SW 1271 (cell line): ENCODE measurements at regions not wholly inside any gene's neighbourhood (a gene's known extent, or its start where the extent isn't known, plus 50 kb on each side); places are given as distances from the start of the nearest gene placed in this dataset.
"Not testable (repeated sequence)": the region's sequence is repeated elsewhere in the genome, so short reads cannot be mapped to it uniquely, and the experiment has no call there.

Experiments
- DNase-seq, 2 experiments: peaks; one replicate each; lab custom pipeline; 2025; lab: John Stamatoyannopoulos, UW

- DNase-seq = no peak
These were observed 1899.5 kb downstream of the MAT2B start for GRCh38 chr5:165404917-165405316.

GRCh38 chr5:165405340-165405739 lies 1899.9 kb downstream of the MAT2B start:
- no peak for DNase-seq

DNA sequence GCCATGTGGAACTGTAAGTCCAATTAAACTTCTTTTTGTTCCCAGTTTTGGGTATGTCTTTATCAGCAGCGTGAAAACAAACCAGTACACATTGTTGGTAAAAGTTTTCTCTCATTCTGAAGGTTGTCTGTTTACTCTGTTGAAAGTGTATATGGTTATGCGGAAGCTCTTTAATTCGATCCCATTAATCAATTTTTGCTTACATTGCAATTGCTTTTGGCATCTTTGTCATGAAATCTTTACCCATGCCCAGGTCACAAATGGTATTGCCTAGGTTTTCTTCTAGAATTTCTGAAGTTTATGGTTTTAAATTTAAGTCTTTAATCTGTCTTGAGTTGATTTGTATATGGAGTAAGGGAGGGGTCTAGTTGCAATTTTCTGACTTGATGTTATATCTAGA lies 1901.9 kb downstream of the MAT2B start:
- DNase-seq = no peak

DNA sequence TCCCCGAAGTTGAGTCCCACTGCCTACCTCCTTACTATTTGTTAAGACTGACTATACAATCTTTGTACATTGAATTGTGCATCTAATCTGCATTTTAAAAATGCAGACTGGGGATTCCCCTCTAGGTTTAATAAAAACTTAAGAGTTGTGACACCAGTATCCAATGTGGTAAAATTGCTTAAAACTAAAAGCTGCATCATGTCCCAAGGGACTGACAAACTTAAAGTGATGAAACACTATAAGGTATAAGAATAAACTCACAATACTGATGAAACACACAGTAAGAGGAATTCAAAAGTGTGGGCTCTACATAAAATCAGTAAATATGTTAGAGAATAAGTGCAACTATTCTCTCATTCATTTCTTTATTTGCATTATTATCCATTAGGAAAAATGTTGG lies 1905.1 kb downstream of the MAT2B start:
- DNase-seq = no peak

- DNase-seq = not testable (repeated sequence)
These were observed 1906.1 kb downstream of the MAT2B start for GRCh38 chr5:165411532-165411931.

DNA sequence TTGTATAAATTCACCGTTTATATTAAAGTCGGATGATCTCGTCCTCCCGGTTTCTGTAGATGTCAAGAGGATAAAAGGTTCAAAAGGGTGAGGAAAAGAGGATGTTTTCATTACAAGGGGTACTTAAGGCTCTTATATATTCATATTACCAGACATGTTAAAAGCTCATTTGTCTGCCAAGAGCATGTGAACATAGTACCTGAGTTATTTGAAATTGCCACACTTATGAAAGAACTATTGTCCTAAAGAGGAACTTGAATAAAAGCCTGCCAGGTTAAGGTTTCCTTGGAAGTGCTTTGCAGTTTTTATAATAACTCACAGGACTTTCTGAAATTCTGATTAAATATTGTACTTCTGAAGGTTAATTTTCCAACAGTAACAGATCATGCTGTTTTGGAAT lies 1915.1 kb downstream of the MAT2B start:
- DNase-seq = no peak

- no peak for DNase-seq
These were observed 1918.4 kb downstream of the MAT2B start for GRCh38 chr5:165423697-165424299.

DNA sequence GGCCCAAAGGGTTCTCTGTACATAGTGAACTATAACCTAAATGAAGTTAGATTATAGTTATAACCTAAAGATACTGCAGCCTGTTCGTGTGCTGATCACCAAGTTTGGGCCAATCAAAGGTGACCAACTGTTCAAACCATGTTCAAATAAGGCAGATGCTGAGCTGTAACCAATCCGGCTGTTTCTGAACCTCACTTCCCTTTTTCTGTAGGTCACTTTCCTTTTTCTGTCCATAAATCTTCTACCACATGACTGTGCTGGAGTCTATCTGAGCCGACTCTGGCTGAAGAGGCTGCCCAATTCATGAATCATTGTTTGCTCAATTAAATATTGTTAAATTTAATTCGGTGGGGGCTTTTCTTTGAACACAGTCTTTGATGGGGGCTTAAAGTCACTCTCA lies 1920.2 kb downstream of the MAT2B start:
- no peak for DNase-seq

DNA sequence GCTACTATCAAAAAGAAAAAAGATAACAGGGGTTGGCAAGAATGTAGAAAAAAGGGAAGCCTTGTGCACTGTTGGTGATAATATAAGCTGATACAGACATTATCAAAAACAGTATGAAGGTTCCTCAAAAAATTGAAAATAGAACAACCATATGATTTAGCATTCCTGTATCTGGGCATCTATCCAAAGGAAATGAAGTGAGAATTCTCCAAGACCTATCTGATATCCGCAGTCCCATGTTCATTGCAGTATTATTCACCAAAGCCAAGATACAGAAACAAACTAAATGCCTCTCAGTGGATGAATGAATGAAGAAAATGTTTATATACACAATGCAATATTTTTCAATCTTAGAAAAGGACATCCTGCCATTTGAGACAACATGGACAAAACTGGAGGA lies 1943.3 kb downstream of the MAT2B start:
- DNase-seq = no peak

GRCh38 chr5:165457859-165458481 lies 1952.6 kb downstream of the MAT2B start:
- peak in 1 of 2 experiments; percentile 57 for DNase-seq

- DNase-seq = no peak
These were observed 1953.8 kb downstream of the MAT2B start for GRCh38 chr5:165459232-165459631.

DNA sequence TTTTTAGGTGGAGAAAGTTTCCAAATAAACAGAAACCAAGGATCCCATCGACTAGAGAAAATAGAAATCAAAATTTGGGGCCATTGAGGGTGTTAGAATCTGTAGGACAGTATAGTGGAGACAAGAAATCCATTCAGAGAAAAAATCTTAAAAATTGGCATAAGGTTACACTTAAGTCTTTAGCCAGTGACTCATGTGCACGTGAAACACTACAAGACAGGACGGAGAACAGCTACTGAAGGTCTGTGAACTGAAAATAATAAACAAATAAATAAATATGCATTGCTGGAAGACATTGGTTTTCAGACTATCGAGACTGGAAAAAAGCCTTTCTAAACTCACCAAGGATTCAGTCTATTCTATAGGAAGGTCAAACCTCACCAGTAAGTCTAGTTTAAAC lies 1955.5 kb downstream of the MAT2B start:
- no peak for DNase-seq

- DNase-seq = no peak
These were observed 1972.1 kb downstream of the MAT2B start for GRCh38 chr5:165477546-165477945.

GRCh38 chr5:165495829-165496380 lies 1990.5 kb downstream of the MAT2B start:
- no peak for DNase-seq

DNA sequence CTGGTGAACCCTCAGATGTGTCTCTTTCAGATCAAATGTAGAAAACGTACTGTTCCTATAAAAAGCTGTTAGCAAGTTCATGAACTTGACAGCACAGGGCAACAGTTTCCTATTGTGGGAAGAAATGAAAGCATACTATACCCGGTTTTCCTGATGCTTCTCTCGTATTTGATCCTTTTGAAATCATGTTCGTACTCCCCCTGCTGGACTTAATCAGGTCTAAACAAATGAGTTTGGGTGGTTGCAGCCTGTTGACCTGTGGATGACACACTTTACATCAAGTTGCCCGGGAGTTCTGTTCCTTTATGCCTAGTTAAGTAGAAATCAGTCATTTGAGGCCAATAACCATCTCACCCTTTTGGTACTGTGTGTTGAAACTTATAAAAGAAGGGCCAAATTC lies 1992.3 kb downstream of the MAT2B start:
- peak; percentile 43 to 72 for DNase-seq

GRCh38 chr5:165502893-165503691 lies 1997.7 kb downstream of the MAT2B start:
- no peak for DNase-seq

DNA sequence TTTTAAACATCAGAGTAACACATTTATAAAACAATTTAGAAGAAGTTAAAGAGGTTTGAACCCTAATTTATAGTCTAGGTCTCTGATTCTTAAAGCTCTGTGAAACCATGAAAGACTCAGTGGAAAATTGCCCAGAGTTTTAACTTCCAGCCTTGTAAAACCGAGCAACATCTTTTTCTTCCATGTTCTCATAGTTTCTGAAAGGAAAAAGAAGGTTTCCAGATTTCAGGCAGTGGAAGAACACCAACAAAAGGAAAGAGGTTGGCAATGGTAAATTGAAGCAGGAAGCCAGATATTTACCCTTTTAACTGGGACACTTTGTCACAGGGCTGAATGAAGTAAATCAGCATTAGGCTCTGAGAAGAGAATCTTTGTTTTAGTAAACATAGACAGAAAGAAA lies 1999.3 kb downstream of the MAT2B start:
- DNase-seq = no peak

DNA sequence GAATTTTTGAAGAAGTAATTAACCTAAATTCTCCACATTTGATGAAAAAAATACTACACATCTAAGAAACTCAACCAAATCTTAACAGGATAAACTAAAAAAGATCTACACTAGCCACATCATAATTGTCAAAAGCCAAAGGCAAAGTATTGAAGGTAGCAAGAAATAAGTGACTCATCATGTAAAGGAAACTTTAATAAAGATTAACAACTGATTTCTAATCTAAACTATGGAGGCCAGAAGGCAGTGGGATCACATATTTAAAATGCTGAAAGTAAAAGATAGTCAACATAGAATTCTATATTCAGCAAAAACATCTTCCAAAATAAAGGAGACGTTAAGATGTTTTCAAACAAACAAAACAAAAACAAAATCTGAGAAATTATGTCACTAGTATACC lies 2002.9 kb downstream of the MAT2B start:
- no peak for DNase-seq

- DNase-seq = no peak
These were observed 2003.4 kb downstream of the MAT2B start for GRCh38 chr5:165508861-165509260.

DNA sequence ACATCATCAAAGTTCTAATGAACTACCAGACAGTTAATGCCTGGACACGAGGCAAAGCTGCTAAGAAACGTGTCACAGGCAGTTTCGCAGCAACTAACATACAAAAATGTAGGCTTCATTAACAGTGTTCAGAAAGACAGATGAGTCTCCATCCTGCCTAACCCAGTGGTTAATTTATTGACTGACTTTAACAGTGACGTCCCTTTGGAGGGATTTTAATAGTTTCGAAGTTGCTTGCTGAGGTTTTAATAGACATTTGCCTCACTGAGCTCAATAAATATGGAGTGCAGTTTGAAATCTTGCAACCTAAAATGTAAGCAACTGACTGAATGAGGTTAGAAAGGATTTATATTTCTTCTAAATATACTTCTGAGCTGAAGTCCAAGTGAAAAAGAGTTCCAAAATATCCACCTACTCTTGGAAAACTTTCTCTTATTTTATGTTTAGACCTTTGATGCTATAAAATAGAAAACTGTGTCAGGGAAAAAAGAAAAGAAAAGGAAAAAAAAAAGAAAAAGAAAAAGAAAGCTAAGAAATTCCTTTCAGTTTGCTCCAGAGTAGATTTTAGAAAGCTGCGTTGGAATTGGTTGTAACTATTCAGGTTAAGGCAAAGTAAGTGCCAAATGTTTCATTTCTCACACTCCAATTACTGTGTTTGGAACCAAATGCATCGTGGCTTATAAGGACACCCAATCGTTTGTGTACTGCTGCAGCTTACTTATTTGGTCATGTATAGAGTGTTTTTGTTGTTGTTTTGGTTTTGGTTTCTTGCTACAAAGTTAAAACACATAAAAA lies 2016.6 kb downstream of the MAT2B start:
- no peak for DNase-seq

DNA sequence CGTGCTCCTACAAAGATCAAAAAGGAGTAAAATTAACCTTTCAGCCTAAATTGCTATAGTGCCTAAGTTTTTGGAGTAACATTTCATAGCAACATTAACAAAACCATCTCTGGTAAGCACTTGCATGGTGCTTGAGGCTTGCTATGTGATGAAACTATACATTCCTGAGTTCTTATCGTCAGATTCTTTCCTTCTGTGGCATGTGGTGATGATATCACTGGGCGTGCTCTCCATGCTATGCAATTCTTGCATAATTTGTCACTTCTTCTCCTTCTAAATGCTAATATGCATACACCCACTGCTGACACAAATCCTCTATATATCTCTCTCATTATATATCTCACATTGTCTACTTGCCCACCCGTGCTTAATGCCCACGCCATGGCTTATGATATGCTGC lies 2019.9 kb downstream of the MAT2B start:
- DNase-seq = peak; percentile 19 to 64

DNA sequence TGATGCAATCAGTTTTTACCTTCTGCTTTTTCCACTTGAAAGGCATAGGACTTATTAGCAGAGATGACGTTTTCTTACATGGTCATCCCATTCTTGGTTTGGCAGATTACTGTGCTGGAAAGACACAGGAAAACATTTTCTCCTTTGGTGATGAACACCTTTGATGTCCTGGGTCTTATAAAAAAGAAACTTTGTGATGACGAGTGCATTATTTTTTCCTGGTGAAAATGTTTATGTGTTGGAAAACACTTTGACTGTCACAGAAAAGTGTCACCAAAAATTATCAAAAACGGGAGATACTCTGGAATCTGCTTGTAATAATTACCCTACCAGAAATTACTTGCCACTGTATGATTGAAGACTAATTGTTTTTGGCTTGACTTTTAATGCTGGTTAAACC lies 2020.9 kb downstream of the MAT2B start:
- no peak for DNase-seq
